Colonic mucosa (tissue), 4 donors: ENCODE measurements at regions not wholly inside any gene's neighbourhood (a gene's known extent, or its start where the extent isn't known, plus 50 kb on each side); places are given as distances from the start of the nearest gene placed in this dataset.

Experiments
- DNase-seq: peaks from one replicate; pipeline ENCODE4 v3.0.0-alpha.2; 2020
- H3K27ac ChIP-seq: fragments of 200-600 bp; one replicate; pipeline ENCODE4 v1.8.0; 2021
- H3K27me3 ChIP-seq: fragments of 200-600 bp; one replicate; pipeline ENCODE4 v1.8.0; 2021
- H3K36me3 ChIP-seq: fragments of 200-600 bp; one replicate; pipeline ENCODE4 v1.8.0; 2021
- H3K4me1 ChIP-seq: fragments of 200-600 bp; one replicate; pipeline ENCODE4 v1.8.0; 2021; ENCODE audit warnings: mild to moderate bottlenecking
- H3K4me3 ChIP-seq: fragments of 200-600 bp; one replicate; pipeline ENCODE4 v1.8.0; 2021
- H3K9ac ChIP-seq, 2 donors: one replicate each; pipeline ENCODE4 v1.7.0; 2013; ENCODE audit warnings: control low read depth in 2 of 2, low read depth in 2 of 2, low read length in 2 of 2
- H3K9me3 ChIP-seq: fragments of 200-600 bp; one replicate; pipeline ENCODE4 v1.8.0; 2021
- intact Hi-C: fragments of 100-400 bp; cut with DNase I; formaldehyde crosslinking; loops from one replicate; pipeline ENCODE4 v1.14.1; 2022
- TF ChIP-seq, protein P1 (sequence below): fragments of 200-600 bp; IDR thresholded peaks from one replicate; pipeline ENCODE4 v1.8.0; 2022; ENCODE audit warnings: antibody characterized with exemption, mild to moderate bottlenecking
- donor health status: healthy.
- donor health status: DM: no; HTN: no; CAD: no.
- donor health status: DM: no; HTN: no; CAD: no.

DNA sequence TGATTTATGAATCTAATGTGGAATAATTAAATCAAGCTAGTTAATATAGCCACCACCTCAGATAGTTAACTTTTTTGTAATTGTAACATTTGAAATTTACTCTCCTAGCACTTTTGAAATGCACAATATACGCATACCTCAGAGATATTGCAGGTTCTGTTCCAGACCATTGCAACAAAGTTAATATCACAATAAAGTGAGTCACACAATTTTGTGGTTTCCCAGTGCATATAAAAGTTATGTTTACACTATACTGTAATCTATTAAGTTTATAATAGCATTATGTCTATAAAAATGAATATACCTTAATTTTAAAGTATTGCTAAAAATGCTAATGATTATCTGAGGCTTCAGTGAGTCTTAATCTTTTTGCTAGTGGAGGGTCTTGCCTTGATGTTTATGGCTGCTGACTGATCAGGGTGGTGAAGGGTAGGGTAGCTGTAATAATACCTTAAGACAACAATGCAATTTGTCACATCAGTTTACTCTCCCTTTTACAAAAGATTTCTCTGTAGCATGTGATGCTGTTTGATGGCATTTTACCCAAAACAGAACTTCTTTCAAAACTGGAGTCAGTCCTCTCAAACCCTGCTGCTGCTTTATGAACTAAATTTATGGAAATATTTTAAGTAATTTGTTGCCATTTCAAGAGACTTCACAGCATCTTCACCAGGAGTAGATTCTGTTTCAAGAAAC, 235.1 kb upstream of the ADAMTSL1 start:
- Histone ChIP-seq H3K4me1 (no peaks in the 10 kb centered on the region), H3K36me3 (no peaks in the 10 kb centered on the region), H3K9ac (no peak overlapping the region), H3K9me3 (no peaks in the 10 kb centered on the region), H3K27me3 (no peaks in the 10 kb centered on the region), H3K27ac (no peak overlapping the region), H3K4me3 (no peak overlapping the region)
- TF ChIP-seq, protein P1, sequence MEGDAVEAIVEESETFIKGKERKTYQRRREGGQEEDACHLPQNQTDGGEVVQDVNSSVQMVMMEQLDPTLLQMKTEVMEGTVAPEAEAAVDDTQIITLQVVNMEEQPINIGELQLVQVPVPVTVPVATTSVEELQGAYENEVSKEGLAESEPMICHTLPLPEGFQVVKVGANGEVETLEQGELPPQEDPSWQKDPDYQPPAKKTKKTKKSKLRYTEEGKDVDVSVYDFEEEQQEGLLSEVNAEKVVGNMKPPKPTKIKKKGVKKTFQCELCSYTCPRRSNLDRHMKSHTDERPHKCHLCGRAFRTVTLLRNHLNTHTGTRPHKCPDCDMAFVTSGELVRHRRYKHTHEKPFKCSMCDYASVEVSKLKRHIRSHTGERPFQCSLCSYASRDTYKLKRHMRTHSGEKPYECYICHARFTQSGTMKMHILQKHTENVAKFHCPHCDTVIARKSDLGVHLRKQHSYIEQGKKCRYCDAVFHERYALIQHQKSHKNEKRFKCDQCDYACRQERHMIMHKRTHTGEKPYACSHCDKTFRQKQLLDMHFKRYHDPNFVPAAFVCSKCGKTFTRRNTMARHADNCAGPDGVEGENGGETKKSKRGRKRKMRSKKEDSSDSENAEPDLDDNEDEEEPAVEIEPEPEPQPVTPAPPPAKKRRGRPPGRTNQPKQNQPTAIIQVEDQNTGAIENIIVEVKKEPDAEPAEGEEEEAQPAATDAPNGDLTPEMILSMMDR = no peak
- intact Hi-C loops = no loop called here
- no peak for DNase-seq

DNA sequence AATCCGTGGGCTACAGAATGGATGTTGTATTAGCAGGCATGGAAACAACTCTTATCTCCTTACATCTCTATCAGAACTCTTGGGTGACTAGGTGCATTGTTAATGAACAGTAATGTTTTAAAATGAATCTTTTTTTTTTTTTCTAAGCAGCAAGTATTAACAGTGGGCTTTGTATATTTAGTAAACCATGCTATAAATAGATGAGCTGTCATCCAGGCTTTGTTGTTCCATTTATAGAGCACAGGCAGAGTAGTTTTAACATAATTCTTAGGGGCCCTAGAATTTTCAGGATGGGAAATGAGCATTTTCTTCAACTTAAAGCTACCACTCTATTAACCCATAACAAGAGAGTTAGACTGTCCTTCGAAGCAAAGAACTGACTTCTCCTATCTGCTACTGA, 233.7 kb upstream of the ADAMTSL1 start:
- Histone ChIP-seq H3K9me3 (no peaks in the 10 kb centered on the region), H3K27me3 (no peaks in the 10 kb centered on the region), H3K36me3 (no peaks in the 10 kb centered on the region), H3K9ac (no peak overlapping the region), H3K4me3 (no peak overlapping the region), H3K4me1 (no peaks in the 10 kb centered on the region), H3K27ac (no peak overlapping the region)
- DNase-seq = no peak
- intact Hi-C loops = no loop called here
- TF ChIP-seq, protein P1 = no peak

DNA sequence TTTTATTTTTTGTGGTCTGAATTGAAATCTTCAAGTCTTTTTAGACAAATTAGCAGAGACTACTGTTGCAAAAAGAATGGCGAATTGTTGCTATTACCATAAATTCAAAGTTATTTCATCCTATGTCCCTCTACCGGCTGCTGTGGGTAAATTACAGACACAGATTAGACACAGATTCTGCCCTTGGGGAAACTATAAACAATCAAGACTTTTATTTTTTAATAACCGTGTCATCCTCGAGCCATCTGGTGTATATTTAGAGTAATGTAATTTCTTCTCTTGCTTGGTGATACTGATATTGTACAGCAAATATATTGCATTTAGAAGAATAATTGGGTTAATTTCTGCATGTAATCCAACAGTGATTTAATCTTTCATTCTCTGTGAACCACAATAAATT, 228.0 kb upstream of the ADAMTSL1 start:
- no peaks in the 10 kb centered on the region for H3K27me3 ChIP-seq
- no peak for DNase-seq
- no peaks in the 10 kb centered on the region for H3K4me1 ChIP-seq
- no peaks in the 10 kb centered on the region for H3K36me3 ChIP-seq
- no peak overlapping the region for H3K27ac ChIP-seq
- H3K4me3 ChIP-seq = no peak overlapping the region
- intact Hi-C loops = no loop called here
- H3K9me3 ChIP-seq = no peaks in the 10 kb centered on the region
- H3K9ac ChIP-seq = no peak overlapping the region
- TF ChIP-seq, protein P1 = no peak

DNA sequence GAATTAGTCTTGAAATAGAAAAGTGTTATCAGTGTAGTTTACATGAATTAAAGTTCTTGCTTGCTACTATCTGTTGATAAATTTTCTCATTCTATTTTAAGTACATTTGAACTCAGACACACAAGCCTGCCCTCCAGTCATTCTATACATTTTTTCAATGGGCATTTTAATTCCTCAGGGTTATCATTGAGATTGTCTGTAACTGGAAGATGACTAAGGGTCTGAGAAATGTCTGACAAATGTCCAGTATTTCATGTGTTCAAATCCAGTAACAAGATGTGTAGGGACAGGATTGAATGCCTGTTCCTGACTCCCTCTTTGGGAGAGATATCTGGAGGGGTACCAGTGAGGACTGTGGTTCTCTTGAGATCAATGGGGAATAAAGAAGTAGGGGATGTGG, 223.9 kb upstream of the ADAMTSL1 start:
- no peak overlapping the region for H3K4me3 ChIP-seq
- no peaks in the 10 kb centered on the region for H3K4me1 ChIP-seq
- intact Hi-C loops = loop anchor here (10.0 kb wide), 1 partner anchor 575 kb away; no protein-coding TSS in a partner anchor
- H3K27me3 ChIP-seq = no peaks in the 10 kb centered on the region
- DNase-seq = no peak
- H3K9ac ChIP-seq = no peak overlapping the region
- H3K9me3 ChIP-seq = no peaks in the 10 kb centered on the region
- H3K27ac ChIP-seq = no peak overlapping the region
- TF ChIP-seq, protein P1 = no peak
- no peaks in the 10 kb centered on the region for H3K36me3 ChIP-seq

DNA sequence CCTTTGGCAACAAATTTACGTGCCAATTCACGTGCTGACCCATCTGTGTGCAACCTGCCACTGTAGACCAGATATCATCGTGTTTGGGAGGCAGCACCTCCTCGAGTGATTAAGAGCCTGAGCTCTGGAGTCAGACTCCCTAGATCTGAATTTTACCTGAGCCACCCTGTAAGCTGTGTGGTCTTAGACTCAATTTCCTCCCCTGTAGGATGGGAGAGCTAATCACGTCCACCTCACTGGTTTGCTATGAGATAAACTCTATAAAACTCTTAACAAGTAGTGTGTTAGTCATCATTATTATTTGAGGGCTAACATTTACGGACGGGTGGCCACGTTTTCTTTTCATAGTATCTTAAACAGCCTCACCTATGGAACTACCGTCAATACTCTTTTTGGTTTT, 220.0 kb upstream of the ADAMTSL1 start:
- TF ChIP-seq, protein P1 = no peak
- Histone ChIP-seq H3K36me3 (no peaks in the 10 kb centered on the region), H3K27ac (no peak overlapping the region), H3K9me3 (no peaks in the 10 kb centered on the region), H3K4me3 (no peak overlapping the region), H3K27me3 (no peaks in the 10 kb centered on the region), H3K9ac (no peak overlapping the region), H3K4me1 (no peaks in the 10 kb centered on the region)
- DNase-seq = no peak
- intact Hi-C loops = loop anchor here (10.0 kb wide), 1 partner anchor 571 kb away; no protein-coding TSS in a partner anchor
